COLO829 (cell line): ENCODE measurements at regions not wholly inside any gene's neighbourhood (a gene's known extent, or its start where the extent isn't known, plus 50 kb on each side); places are given as distances from the start of the nearest gene placed in this dataset.
"Not testable (repeated sequence)": the region's sequence is repeated elsewhere in the genome, so short reads cannot be mapped to it uniquely, and the experiment has no call there.

Experiments
- DNase-seq: peaks from one replicate; pipeline ENCODE4 v3.0.0; 2012; ENCODE audit warnings: low spot score

DNA sequence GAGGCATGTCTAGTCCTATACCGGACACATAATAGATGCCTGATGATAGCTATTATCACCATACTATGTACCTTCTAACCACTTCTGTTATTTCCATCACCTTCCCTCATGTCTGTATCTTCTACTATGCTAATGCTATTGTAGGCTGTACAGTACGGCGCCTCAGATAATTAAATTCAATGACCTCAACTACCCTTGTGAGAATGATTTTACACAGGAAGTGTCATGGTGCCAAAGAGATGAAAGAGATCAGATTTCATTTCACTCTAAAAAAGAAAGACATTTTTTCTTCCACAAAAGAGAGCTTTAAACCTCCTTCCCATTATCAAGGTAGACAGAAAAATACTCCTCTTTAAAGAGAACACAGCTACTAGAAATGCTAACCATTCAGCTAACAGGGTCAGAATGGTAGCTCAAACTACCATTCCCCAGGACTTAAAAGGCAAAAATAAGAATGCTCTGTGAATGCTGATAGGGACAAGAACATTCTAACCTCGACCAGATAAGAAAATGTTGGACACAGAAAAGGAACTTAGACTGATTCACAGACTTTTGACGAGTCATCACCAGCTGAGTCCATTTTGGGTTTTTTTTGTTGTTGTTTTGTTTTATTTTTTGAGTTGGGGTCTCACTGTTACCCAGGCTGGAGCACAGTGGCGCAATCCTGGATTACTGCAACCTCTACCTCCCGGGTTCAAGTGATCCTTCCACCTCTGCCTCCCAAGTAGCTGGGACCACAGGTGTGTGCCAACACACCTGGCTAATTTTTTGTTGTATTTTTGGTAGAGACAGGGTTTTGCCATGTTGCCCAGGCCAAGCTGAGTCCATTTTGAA is 99.2 kb upstream of the RAPGEF2 start:
- DNase-seq = no peak

DNA sequence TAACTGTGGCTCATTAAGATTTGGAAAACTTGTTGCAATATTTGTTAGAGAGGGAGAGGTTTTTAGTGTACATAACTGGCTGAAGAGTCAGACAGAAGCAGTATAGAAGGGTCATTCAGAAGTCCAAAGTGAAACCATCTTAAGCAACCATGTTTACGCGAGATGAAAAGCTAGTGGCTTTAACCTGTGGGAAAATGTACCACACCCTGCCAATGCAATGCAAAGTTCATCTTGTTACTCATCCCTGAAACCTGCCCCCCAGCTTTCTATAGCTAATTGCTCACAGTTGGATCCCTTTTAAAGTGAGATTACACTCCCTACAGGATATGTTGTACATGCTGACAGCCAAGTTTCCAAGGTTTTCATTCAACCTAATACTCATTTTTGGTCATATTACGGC is 96.7 kb upstream of the RAPGEF2 start:
- DNase-seq = no peak

DNA sequence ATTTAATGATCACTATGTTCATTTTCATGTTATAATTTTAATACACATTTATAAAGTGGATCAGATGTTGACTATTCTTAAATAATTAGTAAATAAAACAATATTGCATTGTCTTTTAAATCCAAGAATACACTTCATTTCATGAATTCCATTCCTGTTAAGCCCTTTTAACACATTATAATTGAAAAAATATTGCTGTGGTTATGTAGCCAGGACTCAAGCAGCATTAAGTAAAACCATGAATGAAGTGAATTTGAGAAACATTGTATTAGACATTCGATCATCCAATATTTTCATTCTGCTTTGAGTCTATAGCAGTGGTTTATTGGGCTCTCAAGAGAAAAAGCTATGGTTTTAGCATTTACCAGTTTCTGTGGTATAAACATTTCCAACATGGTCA is 94.2 kb upstream of the RAPGEF2 start:
- no peak for DNase-seq

DNA sequence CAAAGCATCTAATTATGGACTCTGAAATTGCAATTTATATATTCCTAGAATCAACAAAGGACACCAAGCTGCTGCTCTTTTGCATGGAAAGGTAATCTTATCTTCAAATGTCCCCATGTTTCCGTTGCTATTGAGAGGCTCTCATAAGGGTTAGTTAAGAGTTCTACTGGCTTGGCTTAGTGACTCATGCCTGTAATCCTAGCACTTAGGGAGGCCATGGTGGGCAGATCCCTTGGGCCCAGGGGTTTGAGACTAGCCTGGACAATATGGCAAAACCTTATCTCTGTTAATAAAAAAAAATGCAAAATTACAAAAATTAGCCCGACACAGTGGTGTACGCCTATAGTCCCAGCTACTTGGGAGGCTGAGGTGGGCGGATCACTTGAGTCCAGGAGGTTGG is 93.4 kb upstream of the RAPGEF2 start:
- no peak for DNase-seq

DNA sequence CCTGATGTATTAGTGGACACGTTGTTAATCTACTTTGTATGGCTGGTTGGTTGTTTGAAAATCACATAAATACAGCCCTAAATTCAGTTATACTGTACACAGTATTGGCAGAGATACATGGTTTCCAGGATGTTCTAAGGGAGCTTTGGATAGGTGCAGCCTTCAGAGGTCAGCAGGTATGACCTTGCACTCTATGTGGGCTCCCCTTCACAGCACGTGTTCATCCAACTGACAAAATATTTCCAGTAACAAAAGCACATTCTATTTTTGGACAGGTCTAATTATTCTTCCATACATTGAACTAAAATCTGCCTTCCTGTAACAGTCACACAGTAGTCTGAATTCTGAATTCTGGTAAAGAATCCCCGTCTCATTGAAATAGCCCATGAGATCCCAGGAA is 92.8 kb upstream of the RAPGEF2 start:
- no peak for DNase-seq

DNA sequence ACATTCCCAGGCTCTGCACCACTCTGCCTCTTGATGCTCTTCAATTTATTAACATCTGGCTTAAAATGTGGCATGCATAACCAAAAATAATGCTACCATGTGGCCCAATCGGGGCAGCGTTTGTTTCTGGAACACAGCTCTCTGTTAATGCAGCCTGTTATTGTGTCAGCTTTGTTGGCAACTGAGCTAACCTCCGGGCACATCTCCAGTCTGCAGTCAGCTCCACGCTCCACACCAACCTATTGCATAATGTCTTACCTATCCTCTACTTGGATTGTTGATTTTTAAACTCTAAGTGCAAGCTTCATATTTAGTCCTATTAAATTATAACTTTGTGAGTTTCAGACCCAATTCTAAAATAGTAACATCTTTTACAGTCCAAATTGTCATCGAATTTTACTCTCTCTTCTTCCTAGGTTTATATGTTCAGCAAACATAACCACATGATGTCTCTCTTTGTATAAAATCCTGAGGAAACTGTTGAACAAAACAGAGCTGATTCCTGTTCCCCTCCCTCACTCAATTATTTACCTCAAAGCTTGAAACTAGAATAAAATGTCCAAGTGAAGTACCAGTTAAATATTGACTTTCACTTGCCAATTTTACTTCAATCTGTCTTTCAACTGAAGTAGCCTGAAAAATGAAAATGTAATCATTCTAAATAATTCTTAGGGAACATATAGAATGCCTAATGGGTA is 92.2 kb upstream of the RAPGEF2 start:
- DNase-seq = no peak

DNA sequence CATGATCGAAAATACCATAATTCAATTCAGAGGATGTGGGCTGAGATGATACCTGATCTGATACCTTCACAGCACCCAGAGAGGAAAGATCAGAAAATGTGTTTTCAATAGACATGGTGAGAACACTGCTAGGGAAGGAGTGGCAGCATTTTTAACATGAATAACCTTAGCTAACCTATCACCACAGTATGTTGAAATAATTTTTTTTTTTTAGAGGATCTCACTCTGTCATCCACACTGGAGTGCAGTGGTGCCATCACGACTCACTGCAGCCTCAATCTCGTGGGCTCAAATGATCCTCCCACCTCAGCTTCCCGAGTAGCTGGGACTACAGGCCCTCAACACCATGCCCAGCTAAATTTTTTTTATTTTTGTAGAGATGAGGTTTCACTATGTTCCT is 90.5 kb upstream of the RAPGEF2 start:
- DNase-seq = no peak

DNA sequence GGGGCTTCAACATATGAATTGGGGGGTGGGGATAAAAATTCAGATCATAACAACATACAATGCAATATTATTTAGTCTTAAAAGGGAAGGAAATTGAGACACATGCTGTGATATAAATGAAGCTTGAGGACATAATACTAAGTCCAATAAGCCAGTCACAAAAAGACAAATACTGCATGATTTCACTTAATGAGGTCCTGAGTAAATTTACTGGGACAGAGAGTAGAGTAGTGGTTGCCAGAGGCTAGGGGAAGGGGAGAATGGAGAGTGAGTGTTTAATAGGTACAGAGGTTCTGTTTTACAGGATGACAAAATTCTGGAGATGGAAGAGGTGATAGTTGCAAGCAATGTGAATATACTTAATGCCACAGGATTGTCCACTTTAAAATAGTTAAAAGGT is 89.2 kb upstream of the RAPGEF2 start:
- DNase-seq = no peak

DNA sequence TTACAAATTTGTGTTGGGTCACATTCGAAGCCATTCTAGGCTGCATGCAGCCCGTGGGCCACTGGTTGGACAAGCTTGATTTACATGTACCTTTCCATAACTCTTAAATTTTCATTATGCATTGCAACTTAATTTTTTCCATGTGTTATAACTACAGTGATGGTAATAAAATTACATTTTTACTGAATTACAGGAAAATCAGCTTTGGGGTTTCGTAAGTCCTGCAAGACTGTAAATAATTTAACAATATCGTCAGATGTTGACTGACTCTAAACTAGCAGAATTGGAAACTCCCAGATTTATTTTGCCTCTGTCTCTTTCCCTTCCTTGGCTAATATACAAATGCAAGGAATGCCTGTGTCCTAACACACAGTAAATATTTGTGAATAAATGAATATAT is 88.0 kb upstream of the RAPGEF2 start:
- no peak for DNase-seq

DNA sequence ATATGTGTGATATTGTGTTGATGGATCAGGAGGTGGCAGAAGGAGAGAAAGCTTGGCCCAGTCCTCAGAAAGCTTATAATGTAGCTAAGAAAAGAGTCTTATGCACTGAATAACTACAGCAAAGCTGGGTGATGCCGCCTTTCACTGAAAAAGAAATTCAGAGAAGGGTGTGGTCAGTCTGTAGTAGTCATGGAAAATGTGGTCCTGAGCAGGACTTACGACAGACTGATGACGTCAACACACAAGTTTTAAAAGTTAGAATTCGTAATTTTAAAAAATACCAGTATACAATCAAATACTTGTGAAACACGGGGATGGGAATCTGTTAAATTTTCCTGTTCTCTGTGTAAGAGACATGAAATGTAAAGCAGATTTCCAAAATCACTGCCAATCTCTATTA is 87.0 kb upstream of the RAPGEF2 start:
- no peak for DNase-seq

DNA sequence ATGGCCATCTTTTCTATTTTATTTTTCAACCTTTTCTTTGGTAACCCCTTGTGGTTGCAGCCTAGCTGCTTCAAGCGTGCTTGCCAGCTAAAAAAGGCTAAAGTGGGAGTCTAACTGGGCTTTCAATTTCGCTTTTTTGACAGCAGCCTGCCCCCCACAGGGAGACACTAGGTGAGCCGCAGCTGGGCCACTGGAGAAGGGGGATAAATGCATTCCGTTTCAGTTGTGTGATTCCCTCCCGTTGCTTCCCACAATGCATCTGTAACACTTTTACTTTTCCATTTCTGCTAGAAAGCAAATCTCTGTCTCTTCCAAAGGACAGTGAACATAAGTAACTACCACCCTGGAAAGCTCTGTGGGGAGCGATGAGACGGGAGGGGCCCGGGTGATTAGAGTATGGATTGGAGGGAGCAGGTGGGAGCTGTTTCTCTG is 86.3 kb upstream of the RAPGEF2 start:
- no peak for DNase-seq

DNA sequence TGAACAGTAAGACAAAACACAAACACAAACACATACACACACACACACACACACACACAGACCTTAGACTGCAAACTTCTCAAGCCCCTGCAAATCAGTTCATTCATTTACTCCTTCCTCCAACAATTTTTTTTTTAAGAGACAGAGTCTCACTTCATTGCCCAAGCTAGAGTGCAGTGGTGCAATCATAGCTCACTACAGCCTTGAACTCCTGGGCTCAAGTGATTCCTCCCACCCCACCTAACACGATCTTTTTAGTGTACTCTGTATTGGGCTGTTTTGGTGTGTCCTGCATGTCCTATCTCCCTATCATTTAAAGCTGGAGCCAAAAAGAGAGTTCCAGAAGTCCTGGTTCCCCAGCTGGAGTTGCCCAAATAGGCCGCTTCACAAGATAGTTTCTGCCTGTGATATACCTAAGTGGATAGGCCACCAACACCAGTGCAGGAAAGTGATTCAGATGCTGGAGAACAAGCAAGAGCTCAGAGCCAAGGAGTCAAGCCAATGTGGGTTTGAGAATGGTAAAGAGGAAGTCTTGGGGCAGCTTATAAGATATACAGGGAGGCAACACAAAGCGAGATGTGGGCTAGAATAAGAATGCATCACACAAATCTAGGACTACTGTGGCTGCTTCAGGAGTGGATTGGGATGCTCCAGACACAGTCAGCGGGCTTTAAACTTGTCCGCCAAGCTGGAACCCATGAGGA is 85.4 kb upstream of the RAPGEF2 start:
- no peak for DNase-seq

DNA sequence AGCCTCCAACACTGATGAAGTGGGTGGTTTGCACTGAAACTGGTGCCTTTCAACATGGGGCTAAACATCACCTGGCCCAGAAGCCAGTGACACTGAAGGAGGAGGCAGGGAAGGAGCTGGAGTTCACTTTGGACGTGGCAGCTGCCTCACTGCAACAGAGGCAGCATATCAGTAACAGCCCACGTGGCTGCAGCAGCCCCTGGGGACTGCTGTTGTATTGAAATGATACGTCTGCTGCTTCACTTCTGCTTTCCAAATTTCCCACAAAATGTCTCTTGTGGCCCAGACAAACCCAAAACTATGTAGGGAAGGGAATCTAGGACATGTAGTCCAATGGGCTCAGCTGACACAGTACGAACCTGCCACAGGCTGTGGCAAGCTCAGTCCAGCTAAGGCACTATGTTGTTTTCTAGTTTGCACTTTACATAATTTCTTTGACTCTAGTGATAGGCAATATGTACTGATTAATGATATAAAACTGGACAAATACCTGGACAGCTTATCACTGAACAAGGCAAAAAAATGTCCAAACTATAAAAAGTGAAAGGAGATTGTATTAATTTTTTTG is 84.7 kb upstream of the RAPGEF2 start:
- DNase-seq = no peak

DNA sequence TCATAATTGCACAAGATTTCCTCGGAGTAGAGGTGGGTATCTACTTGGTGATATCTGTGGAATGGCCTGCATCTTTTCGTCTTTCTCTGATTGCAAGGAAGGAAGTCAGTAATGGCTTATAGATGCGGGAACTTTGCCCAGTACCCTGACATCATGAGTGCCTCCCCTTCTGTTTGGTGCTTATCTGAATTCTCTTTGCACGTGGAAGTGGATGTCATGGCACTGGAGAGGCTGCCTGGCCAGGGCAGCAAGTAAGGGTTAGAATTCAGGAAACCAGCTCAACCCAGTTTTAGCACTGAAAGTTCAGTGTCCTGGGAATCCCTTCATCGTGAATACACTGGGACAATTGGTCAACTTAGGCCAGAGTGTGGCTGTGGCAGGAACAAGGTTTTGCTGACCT is 83.5 kb upstream of the RAPGEF2 start:
- DNase-seq = no peak

DNA sequence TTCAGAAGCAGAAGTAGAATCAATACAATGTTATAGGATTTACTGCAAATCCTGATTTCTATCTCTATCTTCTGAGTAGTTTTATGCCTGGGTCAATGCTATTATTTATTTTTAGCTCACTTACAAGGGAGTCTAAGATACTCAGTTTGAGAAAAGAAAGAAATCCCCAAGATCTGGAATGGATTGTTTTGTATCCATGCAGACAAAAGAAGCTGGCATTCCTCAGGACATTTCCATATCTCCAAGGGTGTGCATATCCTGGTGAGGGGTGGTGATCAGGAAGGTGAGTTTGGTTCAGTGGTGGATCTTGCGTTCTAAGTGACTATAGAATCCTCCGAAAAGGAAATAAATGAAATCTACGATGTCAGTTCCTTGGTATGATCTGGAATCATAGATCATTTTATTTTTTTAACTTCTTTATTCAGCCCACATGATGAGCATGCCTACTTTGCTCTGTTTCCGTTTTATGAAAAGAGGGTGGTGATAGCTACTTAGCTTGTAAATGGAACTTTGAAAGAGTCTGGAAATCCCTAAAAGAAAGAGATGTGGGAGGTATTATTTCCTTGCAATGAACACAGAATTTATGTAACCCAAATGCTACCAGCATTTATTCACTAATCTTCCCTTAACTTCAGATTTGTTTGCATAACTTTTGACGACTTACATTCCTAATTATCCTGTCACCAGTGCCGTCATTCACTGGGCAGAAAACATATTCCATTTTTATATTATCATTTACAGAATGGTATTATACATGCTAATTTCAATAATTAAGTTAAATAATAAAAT is 81.1 kb upstream of the RAPGEF2 start:
- no peak for DNase-seq

DNA sequence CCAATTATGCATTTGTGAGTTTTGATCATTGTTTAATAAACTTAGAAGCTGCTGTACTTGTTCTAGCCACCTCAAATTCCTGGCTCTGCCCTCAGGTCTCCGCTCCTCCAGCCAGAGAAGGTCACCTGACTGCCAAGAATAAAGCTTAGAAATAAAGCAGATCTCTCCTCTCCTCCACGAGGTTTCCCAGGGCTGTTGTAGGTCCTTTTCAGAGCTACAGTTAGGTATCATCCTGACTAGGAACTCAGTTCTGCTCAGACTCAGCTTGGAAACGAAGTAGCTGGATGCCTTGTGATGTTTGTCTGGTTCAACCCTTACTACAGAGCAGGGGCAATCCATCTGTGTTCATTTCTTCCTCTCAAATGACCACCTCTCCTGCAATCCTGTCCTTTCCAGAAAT is 79.1 kb upstream of the RAPGEF2 start:
- no peak for DNase-seq

DNA sequence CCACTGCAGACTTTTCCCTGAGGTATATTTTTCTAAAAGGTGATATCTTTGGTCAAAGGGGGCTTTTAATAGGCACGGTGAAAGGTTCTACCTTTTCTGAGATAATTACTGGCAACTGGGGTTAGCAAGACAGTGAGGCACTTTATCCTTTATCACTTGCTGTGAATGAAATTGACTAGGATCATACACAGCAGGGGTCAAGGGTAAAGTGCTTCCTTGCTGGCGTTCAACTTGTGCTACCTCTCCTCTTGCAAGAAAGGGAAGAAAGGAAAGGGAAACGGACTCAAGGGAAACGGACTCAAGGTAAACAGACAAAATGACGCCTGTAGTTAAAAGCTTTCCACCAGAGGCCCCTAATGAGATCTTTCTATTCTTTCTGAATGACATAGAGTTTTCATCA is 78.6 kb upstream of the RAPGEF2 start:
- no peak for DNase-seq

DNA sequence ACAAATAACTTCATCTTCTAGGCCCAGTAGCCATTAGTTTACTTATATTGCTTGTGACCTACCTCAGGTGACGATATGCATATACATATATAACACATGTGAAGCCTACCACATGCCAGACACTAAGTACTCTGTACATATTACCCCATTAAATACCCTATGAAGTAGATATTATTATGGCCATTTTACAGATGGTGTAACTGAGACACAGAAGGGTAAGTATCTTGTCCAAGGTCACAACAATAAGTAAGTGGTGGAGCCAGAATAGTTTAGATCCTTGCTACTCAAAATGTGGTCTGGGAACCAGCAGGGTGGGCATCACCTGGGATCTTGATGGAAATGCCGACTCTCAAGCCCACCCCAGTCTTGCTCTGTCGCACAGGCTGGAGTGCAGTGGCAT is 78.1 kb upstream of the RAPGEF2 start:
- DNase-seq = no peak

DNA sequence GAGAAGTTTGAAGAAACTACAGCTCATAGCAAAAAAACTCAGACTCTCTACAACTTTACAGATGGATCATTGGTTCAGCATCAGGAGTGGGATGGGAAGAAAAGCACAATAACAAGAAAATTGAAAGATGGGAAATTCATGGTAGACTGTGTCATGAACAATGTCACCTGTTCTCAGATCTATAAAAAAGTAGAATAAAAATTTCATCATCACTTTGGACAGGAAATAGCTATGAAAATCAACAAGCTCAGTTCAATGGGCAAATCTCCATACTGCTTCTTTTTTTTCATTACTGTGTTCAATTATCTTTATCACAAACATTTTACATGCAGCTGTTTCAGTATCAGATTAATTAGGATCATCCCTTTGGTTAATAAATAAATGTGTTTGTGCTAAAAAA is 76.5 kb upstream of the RAPGEF2 start:
- no peak for DNase-seq

DNA sequence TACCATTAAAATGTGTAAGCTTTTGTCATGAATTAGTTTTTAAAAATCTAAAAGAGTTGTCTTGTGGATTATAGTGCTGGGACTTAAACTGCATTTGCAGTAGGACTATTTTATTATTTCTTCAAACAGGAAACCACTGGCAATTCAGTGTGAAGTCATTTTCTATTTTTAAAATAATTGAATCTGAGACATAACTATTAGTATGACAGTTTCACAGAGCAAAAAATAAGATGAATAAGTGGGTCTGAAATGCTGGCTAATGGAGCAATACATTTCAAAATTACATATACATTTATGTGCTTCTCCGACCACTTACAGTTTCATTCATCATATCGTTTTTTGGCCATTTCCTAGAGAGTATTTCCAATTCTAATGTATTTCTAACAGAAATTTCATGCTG is 75.3 kb upstream of the RAPGEF2 start:
- DNase-seq = no peak

DNA sequence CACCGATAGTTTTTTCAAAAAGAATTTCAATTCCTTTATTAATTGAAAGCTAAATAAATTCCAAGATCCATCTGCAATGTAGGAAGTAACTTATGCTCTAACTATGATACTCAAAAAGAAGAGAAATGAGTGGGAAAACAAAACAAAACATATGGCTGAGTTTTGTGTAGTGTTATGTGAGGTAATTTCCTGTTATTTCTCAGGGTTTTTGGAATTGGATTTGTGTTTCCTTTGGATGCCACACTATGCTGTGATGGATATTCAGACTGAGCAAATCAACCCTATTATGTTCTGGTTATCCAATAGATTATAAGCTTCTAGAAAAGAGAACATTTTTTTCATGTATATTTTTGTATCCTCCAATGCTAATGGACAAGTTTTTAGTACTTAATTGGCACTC is 73.4 kb upstream of the RAPGEF2 start:
- DNase-seq = no peak

DNA sequence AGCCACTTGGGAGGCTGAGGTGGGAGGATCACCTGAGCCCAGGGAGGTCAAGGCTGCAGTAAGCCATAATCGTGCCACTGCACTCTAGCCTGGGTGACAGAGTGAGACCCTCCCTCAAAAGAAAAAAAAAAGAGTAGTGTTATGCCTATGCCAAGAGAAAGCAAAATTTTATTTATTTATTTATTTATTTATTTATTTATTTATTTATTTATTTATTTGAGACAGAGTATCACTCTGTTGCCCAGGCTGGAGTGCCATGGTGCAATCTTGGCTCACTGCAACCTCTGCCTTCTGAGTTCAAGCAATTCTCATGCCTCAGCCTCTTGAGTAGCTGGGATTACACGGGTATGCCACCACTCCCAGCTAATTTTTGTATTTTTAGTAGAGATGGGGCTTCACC is 72.6 kb upstream of the RAPGEF2 start:
- not testable (repeated sequence) for DNase-seq
